ENCODE measurements at regions not wholly inside any gene's neighbourhood (a gene's known extent, or its start where the extent isn't known, plus 50 kb on each side); places are given as distances from the start of the nearest gene placed in this dataset.

GRCh38 chrX:114006664-114007063, 577.2 kb upstream of the HTR2C start:
- TF ChIP-seq CTCF (IDR thresholded peaks at IDR 0.05) (no peak), EP300 (IDR thresholded peaks at IDR 0.05) (no peak), POLR2A (IDR thresholded peaks at IDR 0.05) (no peak), POLR2AphosphoS5 (IDR thresholded peaks at IDR 0.05) (no peak)
